Sigmoid colon (tissue), 6 donors: ENCODE measurements at regions not wholly inside any gene's neighbourhood (a gene's known extent, or its start where the extent isn't known, plus 50 kb on each side); places are given as distances from the start of the nearest gene placed in this dataset.

Experiments used
- DNase-seq: peaks from one replicate; pipeline ENCODE4 v3.0.0-alpha.2; 2019
- H3K27ac ChIP-seq, 4 donors: fragments of 200-600 bp; sonication (generic); one replicate each; pipeline ENCODE4 v1.5.1; 2016 to 2019; ENCODE audit warnings: mild to moderate bottlenecking in 1 of 4
- H3K27me3 ChIP-seq, 3 donors: fragments of 200-600 bp; sonication (generic); one replicate each; pipeline ENCODE4 v1.5.1; 2019; ENCODE audit warnings: mild to moderate bottlenecking in 1 of 3
- H3K36me3 ChIP-seq, 4 donors: fragments of 200-600 bp; sonication (generic); one replicate each; pipeline ENCODE4 v1.5.1; 2016 to 2019
- H3K4me1 ChIP-seq, 4 donors: fragments of 200-600 bp; sonication (generic); one replicate each; pipeline ENCODE4 v1.5.1; 2017 to 2019
- H3K4me3 ChIP-seq, 4 donors: fragments of 200-600 bp; sonication (generic); one replicate each; pipeline ENCODE4 v1.5.1; 2017 to 2019; ENCODE audit warnings: mild to moderate bottlenecking in 2 of 4, moderate library complexity in 1 of 4
- H3K9me3 ChIP-seq, 4 donors: fragments of 200-600 bp in 3 of 4; sonication (generic) in 3 of 4; one replicate each; pipeline versions ENCODE4 v1.5.1 to v1.6.1; 2013 to 2019
- EP300 ChIP-seq, 4 donors: sonication (generic); formaldehyde crosslinking; IDR thresholded peaks; one replicate each; pipeline ENCODE4 v1.6.1; 2017; ENCODE audit warnings: antibody characterized with exemption in 4 of 4
- POLR2A ChIP-seq, 2 donors: fragments of 450-650 bp; IDR thresholded peaks; one replicate each; pipeline ENCODE4 v1.6.1; 2016; ENCODE audit warnings: antibody characterized with exemption in 2 of 2, mild to moderate bottlenecking in 2 of 2, moderate library complexity in 2 of 2
- POLR2AphosphoS5 ChIP-seq, 4 donors: sonication (generic); formaldehyde crosslinking; IDR thresholded peaks; one replicate each; pipeline ENCODE4 v1.6.1; 2017; ENCODE audit warnings: antibody characterized with exemption in 4 of 4
- WGBS, 2 donors: extraction: QIAGEN DNeasy Blood & Tissue Kit; methylation state at CpG; one replicate each; pipeline ENCODE4 v1.1.7; 2013; 5-methylcytosine and 5-hydroxymethylcytosine counted together
- intact Hi-C: fragments of 100-400 bp; cut with DNase I; formaldehyde crosslinking; loops from one replicate; pipeline ENCODE4 v1.15.1; 2023
- TF ChIP-seq, protein P1 (sequence below), 4 experiments: fragments of 450-650 bp in 3 of 4; fragments of 200-600 bp in 1 of 4; IDR thresholded peaks; one replicate each; pipeline ENCODE4 v1.5.1; 2016 to 2019; ENCODE audit warnings: antibody characterized with exemption in 4 of 4, mild to moderate bottlenecking in 3 of 4, moderate library complexity in 2 of 4
- donor health status: healthy with polysubstance abuse.
- donor health status: healthy.

DNA sequence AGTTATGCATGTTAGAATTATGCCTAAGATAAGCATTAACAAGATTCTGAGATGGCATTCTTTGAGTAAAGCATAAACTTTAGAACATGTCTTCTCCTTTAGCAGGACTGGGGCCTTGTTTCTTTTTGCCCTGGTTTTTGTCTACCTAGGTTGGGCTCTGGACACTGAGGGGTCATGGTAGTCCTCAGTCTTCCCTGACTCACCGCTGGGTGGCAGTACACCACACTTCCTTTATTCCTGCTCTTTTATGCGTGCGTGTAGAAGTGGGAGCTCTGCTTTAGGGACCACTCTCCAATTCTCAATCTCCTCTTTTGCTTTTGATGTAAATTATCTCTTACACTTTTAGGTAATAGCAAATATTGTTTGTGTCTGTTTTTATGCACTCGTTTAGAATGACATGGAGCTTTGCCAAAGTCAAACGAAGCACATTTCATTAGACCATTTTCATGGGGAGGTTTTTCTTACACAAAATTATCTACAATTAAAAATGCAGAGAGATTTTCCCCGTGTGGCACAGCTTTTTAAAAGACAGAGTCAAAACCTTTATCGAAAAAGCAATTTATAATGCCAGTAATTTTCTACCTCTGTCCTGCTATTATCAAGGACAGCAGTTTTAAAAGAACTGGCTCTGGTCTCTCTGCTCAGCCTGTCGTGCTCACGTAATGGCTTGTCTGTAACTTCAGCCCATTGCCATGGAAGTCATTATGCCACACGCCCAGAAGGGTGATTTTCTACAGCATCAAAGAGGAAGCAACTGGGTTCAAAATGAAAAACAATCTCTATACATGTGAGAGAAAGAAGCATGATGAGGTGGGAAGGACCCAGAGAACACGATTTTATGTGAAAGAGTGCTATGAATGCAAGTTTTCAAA lies 413.9 kb downstream of the COG6 start:
- H3K27me3 ChIP-seq: no peaks in the 10 kb centered on the region
- TF ChIP-seq EP300 (IDR thresholded peaks at IDR 0.05) (no peak), POLR2AphosphoS5 (IDR thresholded peaks at IDR 0.05) (peak in 2 of 4 donors; percentile 22 to 38)
- TF ChIP-seq, protein P1, sequence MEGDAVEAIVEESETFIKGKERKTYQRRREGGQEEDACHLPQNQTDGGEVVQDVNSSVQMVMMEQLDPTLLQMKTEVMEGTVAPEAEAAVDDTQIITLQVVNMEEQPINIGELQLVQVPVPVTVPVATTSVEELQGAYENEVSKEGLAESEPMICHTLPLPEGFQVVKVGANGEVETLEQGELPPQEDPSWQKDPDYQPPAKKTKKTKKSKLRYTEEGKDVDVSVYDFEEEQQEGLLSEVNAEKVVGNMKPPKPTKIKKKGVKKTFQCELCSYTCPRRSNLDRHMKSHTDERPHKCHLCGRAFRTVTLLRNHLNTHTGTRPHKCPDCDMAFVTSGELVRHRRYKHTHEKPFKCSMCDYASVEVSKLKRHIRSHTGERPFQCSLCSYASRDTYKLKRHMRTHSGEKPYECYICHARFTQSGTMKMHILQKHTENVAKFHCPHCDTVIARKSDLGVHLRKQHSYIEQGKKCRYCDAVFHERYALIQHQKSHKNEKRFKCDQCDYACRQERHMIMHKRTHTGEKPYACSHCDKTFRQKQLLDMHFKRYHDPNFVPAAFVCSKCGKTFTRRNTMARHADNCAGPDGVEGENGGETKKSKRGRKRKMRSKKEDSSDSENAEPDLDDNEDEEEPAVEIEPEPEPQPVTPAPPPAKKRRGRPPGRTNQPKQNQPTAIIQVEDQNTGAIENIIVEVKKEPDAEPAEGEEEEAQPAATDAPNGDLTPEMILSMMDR (IDR thresholded peaks at IDR 0.05): peak; percentile 73 to 89 (median 82)
- intact Hi-C loops: loop anchor here (1.0 to 10.0 kb wide), 2 partner anchors 125 to 614 kb away; no protein-coding TSS in a partner anchor
- H3K27ac ChIP-seq: peak overlapping the region in 1 of 4 donors; percentile 31
- H3K4me3 ChIP-seq: no peak overlapping the region
- peak; percentile 86 for DNase-seq
- H3K36me3 ChIP-seq: no peaks in the 10 kb centered on the region
- H3K9me3 ChIP-seq: no peaks in the 10 kb centered on the region
- peaks cover 0 to 14% (median 5%) of the 10 kb centered on the region in 4 donors for H3K4me1 ChIP-seq
- 27 to 37% methylated on average over 11 of the region's 11 CpGs for WGBS, 2 donors

- intact Hi-C loops: loop anchor here (10.0 kb wide), 1 partner anchor 124 kb away; no protein-coding TSS in a partner anchor
- no peak overlapping the region for H3K4me3 ChIP-seq
- no peak overlapping the region for H3K27ac ChIP-seq
- TF ChIP-seq, protein P1 (IDR thresholded peaks at IDR 0.05): no peak
- TF ChIP-seq POLR2AphosphoS5 (IDR thresholded peaks at IDR 0.05): no peak
- TF ChIP-seq POLR2A (IDR thresholded peaks at IDR 0.05): no peak
- no peak for TF ChIP-seq EP300 (IDR thresholded peaks at IDR 0.05)
- no peak for DNase-seq
- peaks cover 0 to 14% (median 5%) of the 10 kb centered on the region in 4 donors for H3K4me1 ChIP-seq
- H3K36me3 ChIP-seq: no peaks in the 10 kb centered on the region
- no peaks in the 10 kb centered on the region for H3K27me3 ChIP-seq
- WGBS, 2 donors: 84 to 93% methylated on average over 3 of the region's 3 CpGs
- no peaks in the 10 kb centered on the region for H3K9me3 ChIP-seq
Observed at GRCh38 chr13:40070357-40070756, 414.9 kb downstream of the COG6 start.

- Histone ChIP-seq H3K36me3 (no peaks in the 10 kb centered on the region), H3K4me3 (no peak overlapping the region), H3K27me3 (no peaks in the 10 kb centered on the region), H3K27ac (no peak overlapping the region), H3K9me3 (no peaks in the 10 kb centered on the region), H3K4me1 (peaks cover 0 to 14% (median 5%) of the 10 kb centered on the region in 4 donors)
- intact Hi-C loops: loop anchor here (10.0 kb wide), 1 partner anchor 122 kb away; no protein-coding TSS in a partner anchor
- no peak for DNase-seq
- WGBS, 2 donors: 89 to 91% methylated on average over 4 of the region's 4 CpGs
- TF ChIP-seq EP300 (IDR thresholded peaks at IDR 0.05): no peak
- no peak for TF ChIP-seq POLR2A (IDR thresholded peaks at IDR 0.05)
- TF ChIP-seq, protein P1 (IDR thresholded peaks at IDR 0.05): no peak
- no peak for TF ChIP-seq POLR2AphosphoS5 (IDR thresholded peaks at IDR 0.05)
Observed at GRCh38 chr13:40072663-40073120, 417.2 kb downstream of the COG6 start.

DNA sequence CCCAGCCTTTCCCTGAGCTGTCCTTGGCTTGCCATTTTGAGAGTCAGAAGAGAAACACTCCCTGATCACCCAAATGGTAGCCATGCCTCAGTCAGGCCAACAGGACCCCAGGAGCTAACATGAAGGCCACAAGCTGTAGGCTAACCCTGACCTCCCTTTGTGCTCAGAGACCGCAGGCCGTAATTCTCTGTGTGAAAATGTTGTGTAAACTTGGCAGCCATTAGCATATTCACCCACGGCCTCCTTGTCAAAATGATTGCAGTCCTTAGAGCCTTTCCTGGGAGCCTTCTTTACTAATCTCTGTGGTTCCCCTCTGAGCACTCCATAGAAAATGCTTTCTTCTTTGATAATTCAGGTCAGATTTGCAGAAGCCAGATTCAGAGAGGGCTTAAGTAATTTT lies 418.9 kb downstream of the COG6 start:
- H3K27ac ChIP-seq: no peak overlapping the region
- 83 to 84% methylated on average over 3 of the region's 3 CpGs for WGBS, 2 donors
- H3K4me3 ChIP-seq: no peak overlapping the region
- no peaks in the 10 kb centered on the region for H3K27me3 ChIP-seq
- TF ChIP-seq POLR2AphosphoS5 (IDR thresholded peaks at IDR 0.05): no peak
- no peak for TF ChIP-seq POLR2A (IDR thresholded peaks at IDR 0.05)
- TF ChIP-seq, protein P1 (IDR thresholded peaks at IDR 0.05): no peak
- TF ChIP-seq EP300 (IDR thresholded peaks at IDR 0.05): no peak
- DNase-seq: no peak
- peaks cover 0 to 12% (median 5%) of the 10 kb centered on the region in 4 donors for H3K4me1 ChIP-seq
- H3K9me3 ChIP-seq: no peaks in the 10 kb centered on the region
- no peaks in the 10 kb centered on the region for H3K36me3 ChIP-seq
- intact Hi-C loops: loop anchor here (10.0 kb wide), 1 partner anchor 120 kb away; no protein-coding TSS in a partner anchor
